CD14-positive monocyte (primary cell): ENCODE measurements at regions not wholly inside any gene's neighbourhood (a gene's known extent, or its start where the extent isn't known, plus 50 kb on each side); places are given as distances from the start of the nearest gene placed in this dataset.

Experiments
- DNase-seq, 3 donors: peaks; one replicate each; pipeline ENCODE4 v3.0.0-alpha.2; 2011 to 2022
- H2AFZ ChIP-seq: 2 replicates; pipeline ENCODE4 v1.6.0; 2012; ENCODE audit warnings: mild to moderate bottlenecking, low read depth, low read length, inconsistent platforms; ENCODE audit not compliant: insufficient read depth, poor library complexity, severe bottlenecking
- H3K27ac ChIP-seq, 2 donors: 1 replicate in 1 of 2; 2 replicates in 1 of 2; pipeline ENCODE4 v1.5.1; 2012 to 2013; ENCODE audit warnings: low read length in 2 of 2, control low read depth in 1 of 2, inconsistent platforms in 1 of 2, low read depth in 1 of 2, mild to moderate bottlenecking in 1 of 2
- H3K27me3 ChIP-seq, 2 donors: one replicate each; pipeline versions ENCODE4 v1.6.0 to v1.6.1; 2011 to 2013; ENCODE audit warnings: low read length in 2 of 2; ENCODE audit not compliant: control insufficient read depth in 2 of 2, insufficient read depth in 2 of 2
- H3K36me3 ChIP-seq, 2 donors: replicated peaks in 1 of 2; 1 replicate in 1 of 2; 2 replicates in 1 of 2; pipeline versions ENCODE4 v1.5.1 to v1.6.1; 2012 to 2013; ENCODE audit warnings: low read length in 2 of 2, control low read depth in 1 of 2, inconsistent platforms in 1 of 2, mild to moderate bottlenecking in 1 of 2; ENCODE audit not compliant: insufficient read depth in 2 of 2, control insufficient read depth in 1 of 2
- H3K4me1 ChIP-seq, 2 donors: 1 replicate in 1 of 2; 2 replicates in 1 of 2; pipeline versions ENCODE4 v1.5.1 to v1.6.1; 2012 to 2013; ENCODE audit warnings: low read length in 2 of 2, control low read depth in 1 of 2, inconsistent platforms in 1 of 2, mild to moderate bottlenecking in 1 of 2, moderate library complexity in 1 of 2; ENCODE audit not compliant: insufficient read depth in 2 of 2, control insufficient read depth in 1 of 2
- H3K4me2 ChIP-seq: replicated peaks from 2 replicates; pipeline ENCODE3; 2012; ENCODE audit warnings: low read length, moderate library complexity, mild to moderate bottlenecking; ENCODE audit not compliant: poor library complexity, severe bottlenecking; ENCODE audit errors: extremely low read depth
- H3K4me3 ChIP-seq, 3 experiments: fragments of 200-600 bp in 1 of 3; sonication (generic) in 1 of 3; replicated peaks in 1 of 3; 1 replicate in 2 of 3; 2 replicates in 1 of 3; pipeline ENCODE4 v1.5.1; 2011 to 2013; ENCODE audit warnings: low read length in 3 of 3, mild to moderate bottlenecking in 3 of 3, control low read depth in 2 of 3, low read depth in 2 of 3, inconsistent platforms in 1 of 3, moderate library complexity in 1 of 3
- H3K79me2 ChIP-seq: 2 replicates; pipeline ENCODE4 v1.6.0; 2012; ENCODE audit warnings: mild to moderate bottlenecking, control low read depth, inconsistent platforms, low read length, moderate library complexity; ENCODE audit not compliant: insufficient read depth
- H3K9ac ChIP-seq: 2 replicates; pipeline ENCODE4 v1.6.0; 2017; ENCODE audit warnings: low read length, mild to moderate bottlenecking; ENCODE audit not compliant: insufficient read depth, poor library complexity, severe bottlenecking
- H3K9me3 ChIP-seq, 2 donors: replicated peaks in 1 of 2; 1 replicate in 1 of 2; 2 replicates in 1 of 2; pipeline versions ENCODE4 v1.5.1 to v1.6.1; 2012 to 2013; ENCODE audit warnings: low read length in 2 of 2, control low read depth in 1 of 2; ENCODE audit not compliant: control insufficient read depth in 1 of 2, insufficient read depth in 1 of 2
- H4K20me1 ChIP-seq: 2 replicates; pipeline ENCODE4 v1.6.0; 2012; ENCODE audit warnings: mild to moderate bottlenecking, low read length, control low read depth, moderate library complexity; ENCODE audit not compliant: insufficient read depth
- H3K27ac Mint-ChIP-seq, 7 donors: one replicate each; pipeline ENCODE4 v1.8.0; 2020; ENCODE audit warnings: mild to moderate bottlenecking in 7 of 7, mixed read lengths in 7 of 7, moderate library complexity in 6 of 7, inconsistent platforms in 2 of 7
- H3K27me3 Mint-ChIP-seq, 3 donors: one replicate each; pipeline ENCODE4 v1.8.0; 2021 to 2022; ENCODE audit warnings: low read depth in 3 of 3, mild to moderate bottlenecking in 3 of 3, mixed read lengths in 3 of 3, moderate library complexity in 3 of 3, inconsistent platforms in 1 of 3
- H3K36me3 Mint-ChIP-seq, 2 donors: one replicate each; pipeline ENCODE4 v1.8.0; 2020; ENCODE audit warnings: mixed read lengths in 2 of 2, inconsistent platforms in 1 of 2, mild to moderate bottlenecking in 1 of 2
- H3K4me1 Mint-ChIP-seq: one replicate; pipeline ENCODE4 v1.8.0; 2020; ENCODE audit warnings: mild to moderate bottlenecking, mixed read lengths
- H3K4me3 Mint-ChIP-seq, 2 donors: one replicate each; pipeline ENCODE4 v1.8.0; 2020; ENCODE audit warnings: mild to moderate bottlenecking in 2 of 2, mixed read lengths in 2 of 2, moderate library complexity in 1 of 2
- H3K9me3 Mint-ChIP-seq, 7 donors: one replicate each; pipeline ENCODE4 v1.8.0; 2020 to 2022; ENCODE audit warnings: mixed read lengths in 7 of 7, mild to moderate bottlenecking in 6 of 7, moderate library complexity in 6 of 7, inconsistent platforms in 2 of 7
- WGBS: methylation state at CpG from one replicate; pipeline ENCODE4 v1.1.5; 2013; ENCODE audit warnings: missing lambda C conversion rate; ENCODE audit not compliant: insufficient coverage; 5-methylcytosine and 5-hydroxymethylcytosine counted together
- intact Hi-C, 2 donors: fragments of 100-400 bp; cut with micrococcal nuclease; formaldehyde crosslinking; loops; one replicate each; pipeline versions ENCODE4 v1.15.0 to v1.15.1; 2023
- TF ChIP-seq, protein P1 (sequence below): fragments of 200-600 bp; IDR thresholded peaks from one replicate; pipeline ENCODE4 v1.8.0; 2022; ENCODE audit warnings: antibody characterized with exemption, mild to moderate bottlenecking

DNA sequence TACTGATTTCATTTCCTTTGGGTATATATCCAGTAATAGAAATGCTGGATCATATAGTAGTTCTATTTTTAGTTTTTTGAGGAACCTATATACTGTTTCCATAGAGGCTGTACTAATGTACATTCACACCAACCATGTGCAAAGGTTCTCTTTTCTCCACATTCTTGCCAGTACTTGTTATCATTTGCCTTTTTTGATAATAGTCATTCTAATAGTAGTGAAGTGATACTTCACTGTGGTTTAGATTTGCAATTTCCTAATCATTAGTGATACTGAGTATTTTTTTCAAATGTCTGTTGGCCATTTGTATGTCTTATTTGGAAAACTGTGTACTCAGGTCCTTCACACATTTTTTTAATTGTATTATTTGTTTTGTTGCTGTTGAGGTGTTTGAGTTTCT, 148.2 kb upstream of the NAV3 start:
- H3K36me3 ChIP-seq, result no peaks in the 10 kb centered on the region
- intact Hi-C loops, result no loop called here
- H3K9ac ChIP-seq, result no peak overlapping the region
- H3K4me3 ChIP-seq, result no peak overlapping the region
- H4K20me1 ChIP-seq, result no peaks in the 10 kb centered on the region
- Mint-ChIP-seq H3K27me3 (peaks cover 2 to 3% (median 2%) of the 10 kb centered on the region in 3 donors), H3K9me3 (peaks cover 0 to under 1% (median 0%) of the 10 kb centered on the region in 7 donors), H3K27ac (no peak overlapping the region), H3K4me1 (peaks cover 1% of the 10 kb centered on the region), H3K36me3 (no peaks in the 10 kb centered on the region), H3K4me3 (no peak overlapping the region)
- H3K79me2 ChIP-seq, result no peaks in the 10 kb centered on the region
- H3K4me2 ChIP-seq, result no peak overlapping the region
- no peak overlapping the region for H2AFZ ChIP-seq
- no peaks in the 10 kb centered on the region for H3K9me3 ChIP-seq
- no peak for DNase-seq
- H3K27ac ChIP-seq, result no peak overlapping the region
- H3K4me1 ChIP-seq, result no peaks in the 10 kb centered on the region
- TF ChIP-seq, protein P1, sequence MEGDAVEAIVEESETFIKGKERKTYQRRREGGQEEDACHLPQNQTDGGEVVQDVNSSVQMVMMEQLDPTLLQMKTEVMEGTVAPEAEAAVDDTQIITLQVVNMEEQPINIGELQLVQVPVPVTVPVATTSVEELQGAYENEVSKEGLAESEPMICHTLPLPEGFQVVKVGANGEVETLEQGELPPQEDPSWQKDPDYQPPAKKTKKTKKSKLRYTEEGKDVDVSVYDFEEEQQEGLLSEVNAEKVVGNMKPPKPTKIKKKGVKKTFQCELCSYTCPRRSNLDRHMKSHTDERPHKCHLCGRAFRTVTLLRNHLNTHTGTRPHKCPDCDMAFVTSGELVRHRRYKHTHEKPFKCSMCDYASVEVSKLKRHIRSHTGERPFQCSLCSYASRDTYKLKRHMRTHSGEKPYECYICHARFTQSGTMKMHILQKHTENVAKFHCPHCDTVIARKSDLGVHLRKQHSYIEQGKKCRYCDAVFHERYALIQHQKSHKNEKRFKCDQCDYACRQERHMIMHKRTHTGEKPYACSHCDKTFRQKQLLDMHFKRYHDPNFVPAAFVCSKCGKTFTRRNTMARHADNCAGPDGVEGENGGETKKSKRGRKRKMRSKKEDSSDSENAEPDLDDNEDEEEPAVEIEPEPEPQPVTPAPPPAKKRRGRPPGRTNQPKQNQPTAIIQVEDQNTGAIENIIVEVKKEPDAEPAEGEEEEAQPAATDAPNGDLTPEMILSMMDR, result no peak
- no peaks in the 10 kb centered on the region for H3K27me3 ChIP-seq

DNA sequence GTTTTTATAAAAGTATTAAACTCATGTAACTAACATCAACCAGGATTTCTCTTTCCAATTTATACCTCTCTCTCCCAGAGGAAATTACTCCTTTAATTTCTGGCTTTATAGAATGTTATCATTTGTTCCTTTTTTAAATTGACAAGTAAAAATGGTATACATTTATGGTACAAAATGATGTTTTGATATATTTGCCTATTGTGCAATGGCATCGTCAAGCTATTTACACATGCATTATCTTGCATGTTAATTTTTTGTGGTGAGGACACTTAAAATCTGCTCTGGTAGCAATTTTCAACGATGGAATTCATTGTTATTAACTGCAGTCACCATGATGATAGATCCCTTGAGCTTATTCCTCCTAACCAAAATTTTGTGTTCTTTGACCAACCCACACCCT, 149.0 kb upstream of the NAV3 start:
- WGBS, result 80% methylated on average over 1 of the region's 2 CpGs
- H3K79me2 ChIP-seq, result no peaks in the 10 kb centered on the region
- H3K4me3 ChIP-seq, result no peak overlapping the region
- no peak overlapping the region for H2AFZ ChIP-seq
- Mint-ChIP-seq H3K36me3 (no peaks in the 10 kb centered on the region), H3K9me3 (peaks cover 0 to 2% (median 0%) of the 10 kb centered on the region in 7 donors), H3K27me3 (peaks cover 2 to 3% (median 2%) of the 10 kb centered on the region in 3 donors), H3K4me1 (peaks cover 1% of the 10 kb centered on the region), H3K27ac (no peak overlapping the region), H3K4me3 (no peak overlapping the region)
- no peaks in the 10 kb centered on the region for H3K27me3 ChIP-seq
- no peaks in the 10 kb centered on the region for H3K36me3 ChIP-seq
- TF ChIP-seq, protein P1, result no peak
- no peak overlapping the region for H3K9ac ChIP-seq
- no peak for DNase-seq
- no peaks in the 10 kb centered on the region for H4K20me1 ChIP-seq
- H3K4me1 ChIP-seq, result no peaks in the 10 kb centered on the region
- H3K4me2 ChIP-seq, result no peak overlapping the region
- H3K9me3 ChIP-seq, result no peaks in the 10 kb centered on the region
- intact Hi-C loops, result no loop called here
- no peak overlapping the region for H3K27ac ChIP-seq
